Motor neuron (in vitro differentiated cells): ENCODE measurements at regions not wholly inside any gene's neighbourhood (a gene's known extent, or its start where the extent isn't known, plus 50 kb on each side); places are given as distances from the start of the nearest gene placed in this dataset.
"Not testable (repeated sequence)": the region's sequence is repeated elsewhere in the genome, so short reads cannot be mapped to it uniquely, and the experiment has no call there.

Experiments
- ATAC-seq, 8 experiments: fragments of 200-7000 bp; cut with Tn5 transposase; replicated peaks in 6 of 8; 2 replicates each; pipeline ENCODE4 v1.8.0; 2021; ENCODE audit warnings: mild to moderate bottlenecking in 8 of 8, moderate library complexity in 8 of 8
- H3K27ac ChIP-seq, 2 donors: fragments of 250-450 bp; sonication (Bioruptor Pico); 2 replicates each; pipeline ENCODE4 v1.9.0; 2021; ENCODE audit warnings: antibody characterized with exemption in 2 of 2, mild to moderate bottlenecking in 2 of 2, moderate library complexity in 1 of 2
- H3K4me1 ChIP-seq, 2 donors: fragments of 250-450 bp; sonication (Bioruptor Pico); replicated peaks in 1 of 2; 2 replicates each; pipeline ENCODE4 v1.6.1; 2021; ENCODE audit warnings: antibody characterized with exemption in 2 of 2, mild to moderate bottlenecking in 2 of 2, moderate library complexity in 1 of 2
- H3K4me3 ChIP-seq, 5 donors: fragments of 250-450 bp; sonication (Bioruptor Pico); 2 replicates each; pipeline ENCODE4 v1.9.0; 2021; ENCODE audit warnings: antibody characterized with exemption in 5 of 5, mild to moderate bottlenecking in 5 of 5, moderate library complexity in 4 of 5
- WGBS, 10 experiments: fragments of 450-650 bp; shearing (Covaris generic); methylation state at CpG; one replicate each; pipeline ENCODE4 v1.0.0; 2022; 5-methylcytosine and 5-hydroxymethylcytosine counted together
- in situ Hi-C, 9 experiments: fragments of 400-800 bp; cut with MboI; loops; one replicate each; pipeline ENCODE4 v1.15.0; 2021; ENCODE audit warnings: low sequenced_read_pairs in 9 of 9, low pct_unique_long_range_greater_than_20kb in 2 of 9; ENCODE audit not compliant: unreplicated experiment in 9 of 9

GRCh38 chrY:7837046-7837445 lies 925.5 kb upstream of the AMELY start:
- H3K27ac ChIP-seq: no peak overlapping the region
- in situ Hi-C loops: no loop called here
- peaks cover 0 to 3% of the 10 kb centered on the region in 2 donors for H3K4me1 ChIP-seq
- ATAC-seq: peak in 2 of 8 experiments; percentile 9 to 26
- no peak overlapping the region for H3K4me3 ChIP-seq
- 60% methylated on average over 3 of the region's 7 CpGs; no CpG with 5 or more reads in 9 of the 10 experiments for WGBS, 10 experiments

GRCh38 chrY:7836366-7836765 lies 924.8 kb upstream of the AMELY start:
- Histone ChIP-seq H3K4me1 (peaks cover 0 to 3% of the 10 kb centered on the region in 2 donors), H3K4me3 (no peak overlapping the region), H3K27ac (no peak overlapping the region)
- WGBS, 10 experiments: no CpG with 5 or more reads among the region's 2 CpGs
- in situ Hi-C loops: no loop called here
- ATAC-seq: no peak

DNA sequence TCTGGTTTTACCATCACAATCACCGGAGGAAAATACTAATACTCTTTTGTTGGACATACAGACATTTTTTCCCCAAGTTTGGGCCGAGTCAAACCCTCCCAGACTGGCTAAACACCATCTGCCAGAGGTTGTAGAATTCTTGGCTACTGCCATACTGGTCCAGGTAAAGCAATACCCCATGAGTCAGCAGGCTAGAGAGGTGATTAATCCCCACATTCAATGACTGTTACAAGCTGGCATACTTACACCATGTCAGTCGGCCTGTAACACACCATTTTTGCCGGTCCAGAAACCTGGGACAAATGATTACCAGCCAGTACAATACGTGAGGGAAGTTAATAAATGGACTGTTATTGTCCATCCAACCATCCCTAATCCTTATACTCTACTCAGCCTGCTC lies 923.9 kb upstream of the AMELY start:
- Histone ChIP-seq H3K4me1 (peaks cover 0 to 3% of the 10 kb centered on the region in 2 donors), H3K27ac (no peak overlapping the region), H3K4me3 (no peak overlapping the region)
- in situ Hi-C loops: no loop called here
- 40 to 90% (median 82%) methylated on average over 1 to 2 of the region's 5 CpGs; no CpG with 5 or more reads in 7 of the 10 experiments for WGBS, 10 experiments
- peak in 3 of 8 experiments; percentile 25 to 62 (median 47) for ATAC-seq

GRCh38 chrY:7834284-7834683 lies 922.7 kb upstream of the AMELY start:
- H3K4me3 ChIP-seq: no peak overlapping the region
- H3K4me1 ChIP-seq: peaks cover 0 to 3% of the 10 kb centered on the region in 2 donors
- ATAC-seq: no peak
- WGBS, 10 experiments: 60% methylated on average over 1 of the region's 2 CpGs; no CpG with 5 or more reads in 9 of the 10 experiments
- H3K27ac ChIP-seq: no peak overlapping the region
- in situ Hi-C loops: no loop called here

GRCh38 chrY:7830881-7831280 lies 919.3 kb upstream of the AMELY start:
- H3K27ac ChIP-seq, H3K4me3 ChIP-seq, in situ Hi-C loops, H3K4me1 ChIP-seq, ATAC-seq: not testable (repeated sequence)

DNA sequence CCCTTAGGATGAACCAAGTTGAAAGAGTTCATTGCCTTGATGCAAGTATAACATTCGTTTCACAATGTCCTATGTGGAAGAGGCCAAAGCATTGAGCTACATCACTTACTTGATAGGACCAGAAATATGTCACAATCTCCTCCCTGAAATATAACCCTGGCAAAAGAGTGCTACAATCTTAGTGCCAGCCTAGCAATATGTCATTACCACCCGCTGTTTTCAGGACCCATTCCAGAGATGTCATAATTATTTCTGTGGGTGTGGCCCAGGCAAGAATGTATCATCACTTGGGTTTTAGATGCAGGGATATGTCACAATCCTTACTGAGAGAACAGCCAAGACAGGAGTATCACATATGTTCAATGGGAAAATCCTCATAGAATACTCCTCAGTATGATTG lies 915.0 kb upstream of the AMELY start:
- H3K27ac ChIP-seq: no peak overlapping the region
- 17 to 20% methylated on average over 1 of the region's 2 CpGs; no CpG with 5 or more reads in 8 of the 10 experiments for WGBS, 10 experiments
- H3K4me1 ChIP-seq: no peaks in the 10 kb centered on the region
- peak in 2 of 8 experiments; percentile 31 to 50 for ATAC-seq
- in situ Hi-C loops: no loop called here
- no peak overlapping the region for H3K4me3 ChIP-seq

DNA sequence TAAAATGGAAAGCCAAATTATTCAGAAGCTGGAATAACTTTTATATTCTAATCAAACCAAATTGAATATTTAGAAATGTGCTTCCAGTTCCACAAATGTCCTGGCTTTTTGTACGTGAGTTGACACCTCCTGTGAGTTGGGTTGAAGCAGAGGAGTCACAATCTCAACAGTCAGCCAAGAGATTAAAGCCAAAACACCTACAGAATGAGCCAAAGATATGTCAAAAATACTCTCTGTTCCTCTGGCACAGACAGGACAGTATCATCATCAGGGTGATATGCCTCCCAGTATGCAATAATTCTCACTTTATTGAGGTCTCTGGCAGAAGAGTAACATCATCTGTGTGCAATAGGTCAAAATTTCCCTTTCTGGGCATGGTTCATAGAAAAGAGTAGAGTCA lies 914.3 kb upstream of the AMELY start:
- 40 to 67% methylated on average over 1 of the region's 1 CpG; no CpG with 5 or more reads in 8 of the 10 experiments for WGBS, 10 experiments
- in situ Hi-C loops: no loop called here
- ATAC-seq: no peak
- Histone ChIP-seq H3K4me3 (no peak overlapping the region), H3K4me1 (no peaks in the 10 kb centered on the region), H3K27ac (no peak overlapping the region)

GRCh38 chrY:7821295-7822035 lies 909.9 kb upstream of the AMELY start:
- in situ Hi-C loops: no loop called here
- Histone ChIP-seq H3K4me3 (no peak overlapping the region), H3K27ac (no peak overlapping the region), H3K4me1 (no peaks in the 10 kb centered on the region)
- peak in 2 of 8 experiments; percentile 65 to 72 for ATAC-seq
- WGBS, 10 experiments: no CpG with 5 or more reads among the region's 2 CpGs

DNA sequence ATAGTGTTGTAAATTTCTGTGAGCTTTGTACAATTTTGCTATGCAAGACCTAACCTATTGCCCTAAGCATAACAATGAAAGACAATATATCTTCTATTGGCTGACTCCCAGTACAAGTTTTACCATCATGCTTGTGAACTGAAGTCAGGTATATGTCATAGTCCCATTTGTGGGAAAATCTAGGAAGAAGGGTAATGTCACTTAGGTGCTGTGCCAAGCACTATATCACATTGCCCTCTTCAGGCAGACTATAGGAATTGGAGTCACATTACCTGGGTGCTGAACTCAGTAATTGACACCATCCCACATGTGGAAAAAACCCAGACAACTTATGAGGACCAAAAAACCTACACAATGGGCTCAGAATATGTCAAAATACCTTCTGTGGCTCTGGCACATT lies 907.4 kb upstream of the AMELY start:
- in situ Hi-C loops: no loop called here
- Histone ChIP-seq H3K27ac (no peak overlapping the region), H3K4me3 (no peak overlapping the region), H3K4me1 (no peaks in the 10 kb centered on the region)
- ATAC-seq: peak in 4 of 8 experiments; percentile 45 to 79 (median 64)

GRCh38 chrY:7816567-7816966 lies 905.0 kb upstream of the AMELY start:
- in situ Hi-C loops: no loop called here
- no peak overlapping the region for H3K4me3 ChIP-seq
- ATAC-seq: no peak
- no peak overlapping the region for H3K27ac ChIP-seq
- 100% methylated on average over 1 of the region's 1 CpG; no CpG with 5 or more reads in 9 of the 10 experiments for WGBS, 10 experiments
- no peaks in the 10 kb centered on the region for H3K4me1 ChIP-seq

GRCh38 chrY:7815921-7816320 lies 904.4 kb upstream of the AMELY start:
- Histone ChIP-seq H3K27ac (no peak overlapping the region), H3K4me1 (no peaks in the 10 kb centered on the region), H3K4me3 (no peak overlapping the region)
- no peak for ATAC-seq
- in situ Hi-C loops: no loop called here

DNA sequence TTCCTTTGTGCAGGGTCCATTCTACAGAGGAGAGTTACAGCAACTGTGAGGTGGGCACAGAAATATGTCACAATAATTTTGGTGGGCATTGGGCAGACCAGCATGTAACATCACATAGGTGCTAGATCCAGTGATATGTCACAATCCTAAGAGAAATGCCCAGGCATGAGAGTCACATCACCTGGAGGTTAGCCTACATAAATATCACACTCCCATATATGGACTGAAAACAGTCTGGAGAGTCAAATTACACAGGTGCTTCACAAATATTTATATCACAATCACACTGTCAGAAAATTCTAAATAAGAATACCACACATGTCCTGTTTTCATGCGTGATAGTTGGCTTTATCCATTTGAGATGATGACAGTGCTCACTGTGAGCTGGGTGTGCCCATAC lies 903.7 kb upstream of the AMELY start:
- in situ Hi-C loops: no loop called here
- Histone ChIP-seq H3K4me3 (no peak overlapping the region), H3K4me1 (no peaks in the 10 kb centered on the region), H3K27ac (no peak overlapping the region)
- WGBS, 10 experiments: no CpG with 5 or more reads among the region's 1 CpG
- ATAC-seq: no peak

- in situ Hi-C loops: no loop called here
- no peak for ATAC-seq
- H3K27ac ChIP-seq: no peak overlapping the region
- H3K4me1 ChIP-seq: no peaks in the 10 kb centered on the region
- H3K4me3 ChIP-seq: no peak overlapping the region
Observed at GRCh38 chrY:7814361-7814760, 902.8 kb upstream of the AMELY start.

GRCh38 chrY:7810359-7810758 lies 898.8 kb upstream of the AMELY start:
- no CpG with 5 or more reads among the region's 1 CpG for WGBS, 10 experiments
- in situ Hi-C loops: no loop called here
- Histone ChIP-seq H3K4me1 (no peaks in the 10 kb centered on the region), H3K27ac (no peak overlapping the region), H3K4me3 (no peak overlapping the region)
- no peak for ATAC-seq
